GM23338 (cell line): ENCODE measurements at regions not wholly inside any gene's neighbourhood (a gene's known extent, or its start where the extent isn't known, plus 50 kb on each side); places are given as distances from the start of the nearest gene placed in this dataset.

Experiments
- CREB1 ChIP-seq: fragments of 250-450 bp; sonication (Bioruptor Pico); IDR thresholded peaks from 2 replicates; pipeline ENCODE4 v1.5.0; 2020; ENCODE audit warnings: low read depth, mild to moderate bottlenecking, moderate library complexity
- CTCF ChIP-seq, 2 experiments: fragments of 200-600 bp in 1 of 2; sonication (generic) in 1 of 2; conservative IDR thresholded peaks; 2 replicates each; pipeline versions ENCODE4 v1.5.1 to v1.6.1; 2016 to 2017; ENCODE audit warnings: antibody characterized with exemption in 2 of 2, low read depth in 2 of 2, mild to moderate bottlenecking in 2 of 2, moderate library complexity in 1 of 2
- ETS1 ChIP-seq: IDR thresholded peaks from 2 replicates; pipeline ENCODE4 v1.6.1; 2016; ENCODE audit warnings: antibody characterized with exemption
- EZH2 ChIP-seq: fragments of 200-600 bp; sonication (generic); IDR thresholded peaks from one replicate; pipeline ENCODE4 v1.8.0; 2017; ENCODE audit warnings: antibody characterized with exemption, mild to moderate bottlenecking, low read depth; ENCODE audit not compliant: unreplicated experiment
- EZH2phosphoT487 ChIP-seq: fragments of 200-600 bp; sonication (generic); IDR thresholded peaks from one replicate; pipeline ENCODE4 v1.8.1; 2018; ENCODE audit warnings: antibody characterized with exemption; ENCODE audit not compliant: unreplicated experiment
- JUNB ChIP-seq: IDR thresholded peaks from one replicate; pipeline ENCODE4 v1.6.1; 2016; ENCODE audit warnings: antibody characterized with exemption; ENCODE audit not compliant: unreplicated experiment
- REST ChIP-seq: IDR thresholded peaks from one replicate; pipeline ENCODE4 v1.6.1; 2018; ENCODE audit warnings: antibody characterized with exemption; ENCODE audit not compliant: unreplicated experiment

GRCh38 chr13:39119422-39119821, 81.2 kb downstream of the NHLRC3 start:
- no peak for TF ChIP-seq CREB1 (CRISPR knock-in tag)
- TF ChIP-seq CTCF (conservative IDR thresholded peaks at IDR 0.05; ENCODE audit: low read depth in 2 of 2) = no peak
- no peak for TF ChIP-seq JUNB
- TF ChIP-seq EZH2 = no peak
- no peak for TF ChIP-seq REST
- TF ChIP-seq ETS1 = no peak
- no peak for TF ChIP-seq EZH2phosphoT487
